Epithelial cell of prostate (primary cell): ENCODE measurements at regions not wholly inside any gene's neighbourhood (a gene's known extent, or its start where the extent isn't known, plus 50 kb on each side); places are given as distances from the start of the nearest gene placed in this dataset.

Source experiments
- DNase-seq: peaks from one replicate; pipeline ENCODE4 v3.0.0-alpha.2; 2011; ENCODE audit warnings: low read depth, low spot score
- H3K27ac ChIP-seq: fragments of 450-650 bp; 2 replicates; pipeline ENCODE4 v1.5.1; 2017; ENCODE audit warnings: mild to moderate bottlenecking

GRCh38 chr10:108905821-108906220 is 1017.5 kb downstream of the XPNPEP1 start:
- no peak for DNase-seq
- H3K27ac ChIP-seq = no peak overlapping the region

GRCh38 chr10:108905171-108905570 is 1018.1 kb downstream of the XPNPEP1 start:
- H3K27ac ChIP-seq = no peak overlapping the region
- DNase-seq = no peak

DNA sequence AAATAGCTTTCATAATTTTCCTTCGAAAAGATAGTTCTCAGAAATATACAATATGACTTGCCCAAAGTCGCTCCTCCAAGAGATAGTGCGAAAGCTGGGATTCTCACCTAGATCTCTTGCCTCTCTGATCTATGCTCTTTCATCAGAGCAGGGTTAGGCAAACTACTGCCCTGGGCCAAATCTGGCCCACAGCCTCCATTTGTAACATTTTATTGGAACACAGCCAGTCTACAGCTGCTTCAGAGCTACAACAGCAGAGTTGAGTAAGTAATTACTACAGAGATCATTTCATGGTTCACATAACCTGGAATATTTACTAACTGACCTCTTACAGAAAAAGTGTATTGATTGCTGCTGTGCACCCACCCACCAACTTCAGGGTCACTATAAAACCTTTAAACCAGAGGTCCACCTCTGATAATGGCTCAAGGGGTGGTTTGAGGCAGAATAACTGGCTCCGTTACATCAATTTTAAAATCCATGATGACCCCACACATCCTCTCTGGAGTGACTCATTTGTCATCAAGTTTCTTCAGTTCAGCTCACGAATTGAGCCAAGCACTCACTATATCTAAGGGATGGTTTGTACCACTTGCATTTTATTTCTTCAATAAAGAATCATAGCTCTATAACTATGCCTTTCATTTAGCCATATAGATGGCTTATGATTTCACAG is 1019.0 kb downstream of the XPNPEP1 start:
- no peak for DNase-seq
- H3K27ac ChIP-seq = no peak overlapping the region

DNA sequence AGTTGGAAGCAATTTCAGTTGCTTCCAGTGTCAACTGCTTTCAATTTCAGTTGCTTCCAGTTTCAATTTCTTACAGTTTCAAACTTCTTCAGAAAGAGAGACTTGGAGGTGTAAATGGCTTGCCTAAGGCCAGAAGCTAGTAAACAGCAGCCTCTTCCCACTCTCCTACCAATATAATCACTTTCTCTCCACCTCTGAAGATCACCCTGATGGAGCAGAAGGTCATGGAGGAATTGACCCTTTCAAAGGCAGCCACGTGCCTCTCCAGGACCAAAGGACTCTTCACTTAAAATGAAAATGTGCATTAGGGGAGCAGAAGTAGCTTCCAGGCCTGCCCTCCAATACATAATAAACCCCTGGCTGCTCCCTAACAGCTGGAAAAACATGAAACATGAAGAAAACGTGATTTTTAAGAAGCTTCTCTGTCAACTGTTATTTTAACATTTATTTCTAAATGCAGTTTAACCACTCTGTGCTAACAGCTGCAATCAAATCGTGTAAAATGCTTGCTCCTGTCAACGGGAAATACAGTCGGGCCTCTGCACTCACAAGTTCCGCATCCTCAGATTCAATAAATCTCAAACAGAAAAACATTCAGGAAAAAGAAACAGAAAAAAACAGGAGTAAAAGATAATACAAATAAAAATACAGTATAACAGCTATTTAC is 1020.6 kb downstream of the XPNPEP1 start:
- no peak for DNase-seq
- H3K27ac ChIP-seq = no peak overlapping the region

- no peak overlapping the region for H3K27ac ChIP-seq
- DNase-seq = no peak
Measured at GRCh38 chr10:108901781-108902618, 1021.3 kb downstream of the XPNPEP1 start.

DNA sequence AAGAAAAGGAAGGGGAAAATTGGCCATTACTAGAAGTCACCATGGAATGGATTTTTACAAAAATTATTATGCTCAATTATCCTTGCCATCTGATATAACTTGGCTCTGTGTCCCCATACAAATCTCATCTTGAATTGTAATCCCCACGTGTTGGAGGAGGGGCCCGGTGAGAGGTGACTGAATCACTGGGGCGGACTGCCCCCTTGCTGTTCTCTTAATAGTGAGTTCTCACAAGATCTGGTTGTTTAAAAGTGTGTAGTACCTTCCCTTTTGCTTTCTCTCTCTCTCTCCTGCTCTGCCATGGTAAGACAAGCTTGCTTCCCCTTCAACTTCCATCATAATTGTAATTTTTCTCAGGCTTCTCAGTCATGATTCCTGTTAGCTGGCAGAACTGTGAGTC is 1023.6 kb downstream of the XPNPEP1 start:
- DNase-seq = no peak
- H3K27ac ChIP-seq = no peak overlapping the region

GRCh38 chr10:108894402-108895301 is 1028.7 kb downstream of the XPNPEP1 start:
- no peak overlapping the region for H3K27ac ChIP-seq
- no peak for DNase-seq

DNA sequence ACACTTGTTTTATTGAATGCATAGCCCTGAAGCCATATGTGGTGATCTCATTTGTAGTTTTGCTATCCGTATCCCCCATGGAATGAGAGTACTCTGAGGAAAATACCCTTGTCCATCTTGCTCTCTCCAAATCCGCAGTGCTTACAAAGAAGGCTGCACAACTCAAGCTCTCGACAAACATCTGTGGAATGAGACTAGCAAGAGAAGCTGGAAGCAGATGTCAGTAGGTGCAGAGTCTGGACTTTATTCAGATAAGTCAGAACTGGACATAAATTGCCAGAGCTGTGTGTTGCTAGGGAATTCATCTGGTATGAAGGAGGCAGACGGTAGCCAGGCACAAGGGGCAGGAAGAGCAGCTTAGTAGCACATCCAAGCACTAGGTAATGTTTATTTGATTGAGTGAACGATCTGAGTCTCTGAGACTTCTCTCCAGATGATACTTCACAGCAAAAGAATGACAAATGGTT is 1046.2 kb downstream of the XPNPEP1 start:
- no peak for DNase-seq
- H3K27ac ChIP-seq = no peak overlapping the region

DNA sequence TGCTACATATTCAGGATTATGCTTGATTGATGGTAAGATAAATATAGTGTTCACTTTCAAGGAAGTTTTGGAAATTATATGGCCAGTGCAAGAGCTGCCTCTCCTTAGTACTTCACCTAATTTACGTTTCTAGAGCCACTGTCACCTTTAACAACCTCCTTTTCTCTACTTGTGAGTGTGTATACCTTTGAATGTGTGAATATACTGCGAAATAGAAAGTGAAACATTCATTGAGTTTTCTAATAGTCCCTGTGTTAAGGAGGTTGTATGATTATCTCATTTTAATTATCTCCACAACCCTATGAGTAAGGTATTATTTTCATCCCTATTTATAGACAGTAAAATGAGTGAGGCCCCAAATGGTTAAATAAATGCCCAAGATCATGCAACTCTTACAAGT is 1050.5 kb downstream of the XPNPEP1 start:
- no peak overlapping the region for H3K27ac ChIP-seq
- no peak for DNase-seq

- no peak overlapping the region for H3K27ac ChIP-seq
- no peak for DNase-seq
Measured at GRCh38 chr10:108868881-108869280, 1054.4 kb downstream of the XPNPEP1 start.

DNA sequence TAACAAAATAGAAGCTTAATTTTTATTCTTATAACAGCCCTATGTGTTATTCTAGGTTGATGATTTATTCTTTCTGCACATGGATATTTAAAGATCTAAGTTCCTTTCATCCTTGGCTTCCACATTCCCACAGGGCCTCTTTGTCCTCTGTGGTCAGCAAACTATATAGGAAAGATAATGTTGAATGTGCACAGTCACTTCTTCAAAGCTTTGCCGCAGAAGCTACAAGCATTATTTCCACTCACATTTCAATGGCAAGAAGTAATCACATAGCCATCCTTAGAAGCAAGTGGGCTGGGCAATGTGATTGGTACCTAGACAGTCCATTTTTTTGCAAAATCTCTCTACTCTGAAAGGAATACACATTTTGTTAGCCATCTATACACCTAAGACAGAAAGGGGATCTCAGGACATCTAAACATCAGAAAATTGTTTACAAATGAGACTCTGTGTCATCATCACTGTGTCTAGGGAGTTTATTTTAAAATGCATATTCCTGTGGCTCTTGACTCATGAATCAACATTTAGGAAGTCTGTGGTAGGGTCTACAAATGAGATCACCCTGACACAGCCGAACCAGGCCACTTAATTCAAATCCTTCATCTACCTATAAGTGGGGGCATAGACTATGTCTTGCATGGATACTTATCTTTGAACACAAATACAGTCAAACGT is 1060.5 kb downstream of the XPNPEP1 start:
- no peak overlapping the region for H3K27ac ChIP-seq
- no peak for DNase-seq

DNA sequence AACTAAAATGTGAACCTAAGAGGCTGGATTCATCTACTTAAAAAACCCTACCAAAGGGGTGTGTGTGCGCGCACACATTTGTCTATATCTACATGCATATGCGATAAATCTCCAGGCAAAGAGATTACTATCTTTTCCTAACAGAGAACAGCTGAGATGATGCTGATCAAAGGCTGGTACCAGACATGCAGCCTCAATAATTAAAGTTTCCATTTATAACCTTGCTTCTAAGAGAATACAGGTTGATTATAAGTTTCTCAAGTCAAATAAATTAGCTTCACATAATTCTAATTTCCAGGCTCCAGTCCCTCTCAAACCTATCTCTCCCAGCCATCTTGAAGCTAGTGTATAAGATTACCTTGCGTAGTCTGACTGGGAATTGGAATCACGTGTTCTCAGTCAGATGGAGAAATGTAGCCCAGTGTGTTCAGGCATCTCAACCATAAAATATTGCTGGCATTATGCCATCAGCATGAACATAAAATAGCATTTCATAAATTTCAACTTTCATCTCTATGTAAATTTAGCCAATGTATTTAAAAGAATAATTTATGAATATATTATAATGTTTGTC is 1062.0 kb downstream of the XPNPEP1 start:
- H3K27ac ChIP-seq = no peak overlapping the region
- DNase-seq = no peak

DNA sequence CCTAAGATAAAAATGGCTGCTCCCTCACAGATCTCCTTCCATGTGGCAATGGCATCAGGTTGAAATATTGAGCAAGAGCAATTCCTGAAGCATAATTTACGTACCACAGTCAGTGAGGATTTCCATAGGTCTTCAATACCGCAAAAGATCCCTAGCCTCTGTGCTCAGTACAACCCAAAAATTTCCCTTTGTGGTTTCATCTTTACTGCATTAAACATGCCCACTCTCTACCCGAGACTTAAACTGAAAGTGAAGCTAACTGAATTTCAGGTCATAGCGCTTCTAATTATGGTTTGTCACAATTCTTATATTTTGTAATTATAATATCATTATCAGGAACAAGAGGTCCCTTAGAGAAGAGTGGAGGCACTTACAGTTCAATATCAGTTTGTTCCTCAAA is 1071.1 kb downstream of the XPNPEP1 start:
- no peak for DNase-seq
- H3K27ac ChIP-seq = no peak overlapping the region

DNA sequence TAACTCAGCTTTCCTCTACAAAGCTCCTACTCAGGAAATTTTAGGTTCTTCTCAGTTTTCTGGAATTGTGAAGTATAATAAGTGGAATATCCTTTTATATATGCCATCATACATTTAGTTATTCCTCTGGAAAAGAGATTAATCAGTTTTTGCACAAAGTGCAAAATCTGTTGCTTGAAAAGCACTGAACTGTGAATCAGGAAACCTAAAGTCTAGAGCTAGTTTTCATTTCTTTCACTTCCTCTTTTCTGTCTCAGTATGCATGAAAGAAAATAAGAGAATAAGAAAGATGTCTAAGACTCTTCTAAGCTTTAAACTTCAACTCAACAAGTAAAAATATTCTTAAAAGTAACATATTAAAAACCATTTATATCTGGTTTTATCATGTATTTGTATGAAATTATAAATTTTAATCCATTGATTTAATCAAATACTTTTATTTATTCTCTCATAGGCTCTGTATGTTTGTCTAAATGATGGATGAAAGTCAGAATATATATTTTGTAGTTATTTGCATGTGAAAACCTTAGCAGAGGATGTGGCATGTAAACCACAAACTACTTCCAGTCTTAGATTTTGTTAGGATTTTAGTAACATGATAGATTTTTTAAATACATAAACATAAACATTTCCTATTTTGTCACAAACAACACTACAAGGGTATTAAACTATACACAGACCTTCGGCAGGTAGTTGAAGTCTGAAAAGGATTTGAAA is 1073.0 kb downstream of the XPNPEP1 start:
- no peak for DNase-seq
- H3K27ac ChIP-seq = no peak overlapping the region

GRCh38 chr10:108849688-108850087 is 1073.6 kb downstream of the XPNPEP1 start:
- no peak for DNase-seq
- H3K27ac ChIP-seq = no peak overlapping the region

DNA sequence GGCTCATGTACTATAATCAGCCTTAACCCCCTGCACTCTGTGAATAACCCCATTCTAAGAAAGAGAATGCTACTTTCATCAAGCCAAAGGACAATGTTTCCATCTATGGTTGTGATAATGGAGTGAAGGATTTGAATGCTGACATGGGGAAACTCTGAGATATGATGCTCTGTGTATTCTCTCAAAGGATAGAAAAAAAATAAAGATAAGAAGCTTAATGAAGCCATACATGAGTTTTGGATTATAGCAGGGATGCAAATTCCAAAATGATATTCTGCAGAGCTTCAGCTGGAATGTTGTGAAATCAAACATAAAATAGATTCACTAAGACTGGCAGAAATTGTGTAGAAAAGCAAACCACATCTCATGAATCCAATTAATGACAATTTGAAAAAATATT is 1074.1 kb downstream of the XPNPEP1 start:
- no peak overlapping the region for H3K27ac ChIP-seq
- DNase-seq = no peak

DNA sequence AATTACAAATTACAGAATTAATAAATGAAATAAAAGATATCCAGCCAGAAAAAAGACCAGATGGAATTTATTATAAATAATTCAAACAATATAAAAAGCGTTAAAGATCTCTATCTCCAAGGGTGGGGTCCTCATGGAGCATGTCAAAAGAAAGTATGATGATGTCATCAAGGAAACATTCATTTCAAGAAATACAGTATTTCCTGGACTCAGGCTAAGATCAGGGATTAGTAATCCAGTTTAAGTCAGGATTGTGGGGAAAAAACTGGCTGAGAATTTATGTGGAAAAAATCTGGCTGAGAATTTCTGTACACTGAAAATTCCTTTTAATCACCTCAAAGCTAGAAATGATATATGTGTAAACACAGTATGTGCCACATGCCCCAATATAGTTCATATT is 1075.3 kb downstream of the XPNPEP1 start:
- DNase-seq = no peak
- no peak overlapping the region for H3K27ac ChIP-seq

- DNase-seq = no peak
- H3K27ac ChIP-seq = no peak overlapping the region
Measured at GRCh38 chr10:108840944-108841343, 1082.4 kb downstream of the XPNPEP1 start.

DNA sequence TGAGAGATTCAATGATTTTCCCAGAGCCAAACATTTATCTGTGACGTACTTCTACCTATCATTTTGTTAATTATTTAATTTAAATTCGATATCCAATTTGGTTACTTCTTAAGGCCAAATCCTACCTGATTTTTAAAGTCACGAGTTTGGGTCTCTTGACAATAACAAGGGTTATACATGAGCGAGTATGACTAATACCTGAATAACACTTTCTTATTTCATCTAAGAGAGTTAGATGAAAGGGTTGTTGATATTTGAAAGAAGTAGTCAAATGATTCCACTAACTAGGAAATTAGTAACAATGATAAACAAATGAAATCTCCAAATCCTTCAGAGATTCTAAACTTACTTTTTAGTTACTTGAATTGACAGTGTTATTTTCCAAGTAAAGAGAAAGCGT is 1086.9 kb downstream of the XPNPEP1 start:
- no peak for DNase-seq
- no peak overlapping the region for H3K27ac ChIP-seq
